Dedifferentiated amniotic fluid mesenchymal stem cell (primary cell): ENCODE measurements at regions not wholly inside any gene's neighbourhood (a gene's known extent, or its start where the extent isn't known, plus 50 kb on each side); places are given as distances from the start of the nearest gene placed in this dataset.
"Not testable (repeated sequence)": the region's sequence is repeated elsewhere in the genome, so short reads cannot be mapped to it uniquely, and the experiment has no call there.

ENCODE experiments used
- DNase-seq: peaks from one replicate; pipeline ENCODE4 v3.0.0-alpha.2; 2016; ENCODE audit errors: extremely low spot score

DNA sequence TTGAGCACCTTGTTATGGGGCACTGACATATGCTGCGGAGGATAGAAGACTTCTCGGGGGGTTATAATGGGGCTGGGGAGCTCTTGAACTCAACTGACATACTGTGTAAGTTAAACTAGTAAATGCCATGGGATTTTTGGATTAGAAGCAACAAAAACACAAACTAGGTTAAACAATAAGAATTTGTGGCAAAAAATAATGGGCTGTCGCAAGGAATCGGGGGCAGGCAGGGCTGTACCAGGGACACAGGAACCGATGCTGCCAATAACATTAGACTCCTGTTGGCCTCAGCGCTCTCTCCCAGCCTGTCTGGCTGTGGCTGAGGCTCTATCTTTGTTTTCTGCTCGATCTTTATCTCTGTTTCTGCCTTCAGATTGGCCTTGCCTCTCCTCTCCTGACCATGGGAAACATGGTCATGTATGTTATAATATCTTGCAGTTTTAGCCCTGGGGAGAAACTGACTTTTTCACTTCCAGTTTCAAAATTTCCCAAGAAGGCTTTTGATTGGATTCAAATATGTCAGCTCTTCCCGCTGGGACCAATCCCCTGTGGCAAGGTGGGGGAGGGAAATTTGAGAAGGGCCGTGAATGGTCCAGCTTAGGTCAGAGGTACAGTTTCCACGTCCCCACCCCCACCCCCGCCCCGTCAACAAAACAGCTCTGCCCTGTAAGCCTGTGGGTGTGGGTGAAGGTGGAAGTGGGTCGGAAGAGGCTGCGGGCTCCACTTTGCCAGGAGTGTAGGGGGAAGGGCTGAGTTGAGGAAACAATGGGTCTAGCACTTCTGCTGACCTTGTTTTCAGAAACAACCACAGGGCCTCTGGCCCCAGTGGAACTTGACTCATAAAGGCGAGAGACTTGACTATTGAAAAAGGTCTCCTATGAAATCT is 161.1 kb upstream of the TBL1XR1 start:
- no peak for DNase-seq

GRCh38 chr3:177358977-177359592 is 161.8 kb upstream of the TBL1XR1 start:
- no peak for DNase-seq

DNA sequence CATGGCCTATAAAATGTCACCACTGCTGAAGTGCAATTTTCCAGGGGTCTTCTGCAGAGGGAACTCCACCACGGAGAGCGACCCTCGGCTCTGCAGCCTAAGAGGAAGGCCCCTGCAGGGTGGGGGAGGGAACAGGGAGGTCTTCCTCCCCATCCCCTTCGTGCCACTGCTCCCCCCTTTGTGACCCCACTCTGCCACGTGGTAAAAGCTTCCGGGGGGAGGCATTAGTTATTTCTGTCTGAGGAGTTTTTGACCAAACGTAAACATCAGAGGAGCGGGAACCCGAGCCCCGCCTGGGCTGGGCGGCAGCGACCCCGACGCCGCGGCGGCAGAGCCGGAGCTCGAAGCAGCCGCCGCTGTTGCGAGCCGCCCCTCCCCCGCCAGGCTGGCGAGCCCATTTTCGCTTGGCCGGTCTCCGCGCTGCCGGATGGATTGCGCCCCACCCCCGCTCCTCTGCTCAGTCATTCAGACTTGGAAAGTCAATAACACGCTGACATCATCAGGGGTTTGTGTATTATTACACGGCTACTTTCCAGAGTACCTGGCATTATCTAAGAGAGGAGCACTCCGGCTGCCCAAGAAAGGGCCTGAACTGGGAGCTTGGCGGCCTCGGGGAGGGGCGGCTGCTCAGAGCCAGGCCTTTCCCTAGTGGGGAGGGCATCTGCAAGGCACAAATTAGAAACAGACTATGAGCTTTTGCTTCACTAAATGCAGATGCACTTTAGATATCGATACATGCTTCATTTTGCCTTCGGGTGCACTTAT is 162.5 kb upstream of the TBL1XR1 start:
- peak; percentile 97 for DNase-seq

- no peak for DNase-seq
Observed at GRCh38 chr3:177361081-177361938, 164.0 kb upstream of the TBL1XR1 start.

- DNase-seq, result no peak
Observed at GRCh38 chr3:177362626-177363025, 165.3 kb upstream of the TBL1XR1 start.

DNA sequence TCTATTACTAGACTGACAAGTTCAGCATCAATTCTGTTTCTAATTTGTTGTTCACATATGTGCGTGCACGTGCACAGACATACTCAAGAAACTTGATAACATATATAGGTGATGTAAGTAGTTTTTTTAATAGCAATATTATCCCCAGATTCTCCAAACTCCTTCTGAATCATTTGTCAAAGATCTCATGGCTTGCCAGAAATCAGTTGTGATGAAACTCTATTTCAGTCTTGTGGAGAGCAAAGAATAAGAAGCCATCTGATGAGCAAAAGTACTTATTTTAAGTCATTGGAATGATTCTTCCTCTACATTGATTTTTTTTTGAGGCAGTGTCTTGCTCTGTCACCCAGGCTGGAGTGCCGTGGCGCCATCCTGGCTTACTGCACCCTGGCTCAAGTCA is 167.0 kb upstream of the TBL1XR1 start:
- DNase-seq, result no peak

DNA sequence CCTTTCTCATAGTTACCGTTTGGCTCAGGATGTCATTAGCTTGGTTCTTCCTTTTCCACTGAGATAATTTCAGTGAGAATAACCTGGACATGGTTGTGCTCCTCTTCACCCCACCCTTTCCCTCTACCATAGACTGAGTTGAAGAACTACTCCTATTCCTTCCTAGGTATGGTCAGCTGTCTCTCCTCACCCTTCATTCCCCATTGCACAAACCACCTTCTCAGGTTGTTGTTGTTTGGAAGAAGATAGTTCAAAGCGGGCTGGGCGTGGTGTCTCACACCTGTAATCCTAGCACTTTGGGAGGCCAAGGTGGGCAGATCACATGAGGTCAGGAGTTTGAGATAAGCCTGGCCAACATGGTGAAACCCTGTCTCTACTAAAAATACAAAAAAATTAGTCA is 168.0 kb upstream of the TBL1XR1 start:
- DNase-seq, result not testable (repeated sequence)

- DNase-seq, result no peak
Observed at GRCh38 chr3:177367788-177368187, 170.5 kb upstream of the TBL1XR1 start.

DNA sequence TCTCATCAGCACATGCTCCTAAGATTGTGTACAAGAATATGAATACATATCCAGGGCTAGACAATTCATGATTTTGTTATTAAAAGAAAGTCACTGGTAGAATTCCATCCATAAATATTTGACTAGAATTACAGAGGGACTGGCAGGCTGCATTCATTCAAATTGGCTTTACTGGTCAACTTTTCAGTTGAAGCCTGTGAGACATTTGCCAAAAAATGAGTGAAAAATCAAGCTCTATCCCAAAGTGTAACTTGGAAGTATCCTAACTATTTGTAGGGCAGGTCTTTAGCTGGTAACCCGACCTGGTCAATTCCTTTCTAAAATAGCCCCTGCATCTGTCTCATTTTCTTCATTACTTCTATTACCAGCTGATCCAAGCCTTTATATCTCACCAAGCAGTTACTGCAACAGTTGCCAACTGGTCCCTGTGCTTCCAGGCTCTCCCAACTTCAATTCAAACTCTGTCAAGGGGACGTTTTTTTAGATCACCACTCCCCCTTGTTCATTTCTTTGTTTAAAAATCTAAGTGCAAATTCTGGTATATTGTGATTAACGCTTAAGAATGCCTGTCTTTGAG is 173.1 kb upstream of the TBL1XR1 start:
- DNase-seq, result no peak

DNA sequence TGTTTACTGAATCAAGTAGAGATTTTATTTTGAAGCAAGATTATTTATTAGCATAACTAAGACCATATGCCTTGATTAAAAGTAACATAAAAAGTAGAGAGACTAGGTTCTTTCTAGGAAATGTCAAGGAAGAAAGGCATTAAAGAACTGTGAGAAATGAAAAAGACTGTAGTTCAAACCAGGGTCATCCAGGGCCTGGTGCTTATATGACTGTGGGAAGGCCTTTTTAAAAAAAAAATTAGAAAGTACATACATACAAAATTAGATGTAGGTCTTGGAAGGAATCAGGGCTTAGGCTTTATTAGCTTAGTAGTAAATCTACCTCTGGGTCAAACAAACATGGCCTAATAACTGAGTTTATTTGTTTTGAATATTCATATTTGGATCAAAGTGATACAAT is 173.9 kb upstream of the TBL1XR1 start:
- DNase-seq, result no peak

GRCh38 chr3:177371888-177372287 is 174.6 kb upstream of the TBL1XR1 start:
- no peak for DNase-seq

GRCh38 chr3:177374323-177374722 is 177.0 kb upstream of the TBL1XR1 start:
- DNase-seq, result no peak

GRCh38 chr3:177375316-177375715 is 178.0 kb upstream of the TBL1XR1 start:
- no peak for DNase-seq

DNA sequence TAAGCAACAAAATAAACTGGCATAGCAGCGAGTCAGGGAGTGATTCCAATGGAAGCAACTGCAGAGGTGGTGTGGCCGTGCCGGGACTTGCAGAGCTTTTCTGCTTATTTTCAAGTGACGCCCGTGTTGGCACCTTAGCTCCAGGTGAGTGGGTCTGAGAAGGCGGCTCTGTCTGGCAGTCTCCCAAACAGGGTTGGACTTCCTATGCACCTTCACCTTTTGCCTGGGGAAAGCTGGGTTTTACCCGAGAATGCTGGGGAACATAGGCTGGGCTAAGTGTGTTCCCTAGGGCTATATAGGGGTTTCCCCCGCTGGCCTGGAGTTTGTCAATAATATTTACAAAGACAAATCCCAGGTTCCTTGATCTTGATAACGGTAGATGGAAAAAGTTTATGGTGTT is 179.9 kb upstream of the TBL1XR1 start:
- no peak for DNase-seq

DNA sequence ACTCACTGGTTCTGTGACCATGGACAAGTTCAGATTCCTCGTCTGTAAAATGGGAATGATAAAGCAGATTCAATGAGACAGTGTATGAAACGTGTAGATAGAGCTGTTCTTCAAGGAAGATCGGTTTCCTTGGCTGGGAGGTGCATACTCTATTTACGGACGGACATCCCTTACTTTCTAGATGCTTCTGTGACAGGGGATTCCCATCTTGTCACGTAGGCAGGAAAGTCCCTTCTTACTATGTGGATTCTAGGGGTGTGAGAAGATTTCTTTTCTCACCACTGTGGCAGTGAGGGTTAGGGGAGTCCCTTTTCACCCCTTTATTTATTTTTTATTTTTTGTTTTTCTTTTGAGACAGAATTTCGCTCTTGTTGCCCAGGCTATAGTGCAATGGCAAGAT is 180.9 kb upstream of the TBL1XR1 start:
- DNase-seq, result no peak

DNA sequence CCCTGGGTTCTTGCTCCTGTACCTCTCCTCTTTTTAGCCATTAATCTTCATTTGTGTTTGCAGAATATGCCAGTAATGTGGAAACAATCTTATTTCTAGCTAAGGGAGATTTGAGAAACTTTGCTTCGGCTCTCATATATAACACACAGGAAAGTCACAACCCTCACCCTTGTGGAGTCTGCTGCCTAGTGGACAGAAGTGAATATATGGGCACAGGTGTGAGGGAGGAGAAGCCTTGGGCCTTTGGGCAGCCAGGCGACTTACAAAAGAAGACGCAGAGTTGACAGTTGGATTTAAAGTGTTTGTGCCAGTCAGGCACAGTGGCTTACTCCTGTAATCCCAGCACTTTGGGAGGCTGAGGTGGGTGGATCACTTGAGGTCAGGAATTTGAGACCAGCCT is 181.8 kb upstream of the TBL1XR1 start:
- no peak for DNase-seq

DNA sequence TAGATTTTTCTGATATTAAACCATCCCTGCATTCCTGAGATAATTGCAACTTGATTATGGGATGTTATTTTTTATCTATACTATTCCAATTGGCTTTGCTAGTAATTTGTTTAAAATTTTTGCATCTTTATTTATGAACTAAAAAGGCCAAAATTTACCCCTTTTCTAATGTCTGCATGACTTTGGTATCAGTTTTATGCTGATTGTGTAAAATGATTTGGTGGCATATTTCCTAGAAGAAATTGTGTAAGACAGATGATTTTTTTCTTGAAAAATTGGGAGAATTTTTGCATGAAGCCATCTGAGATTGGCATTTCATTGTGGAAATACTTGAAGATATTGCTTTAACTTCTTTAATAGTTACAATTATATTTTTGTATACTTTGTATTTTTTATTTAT is 183.8 kb upstream of the TBL1XR1 start:
- no peak for DNase-seq

DNA sequence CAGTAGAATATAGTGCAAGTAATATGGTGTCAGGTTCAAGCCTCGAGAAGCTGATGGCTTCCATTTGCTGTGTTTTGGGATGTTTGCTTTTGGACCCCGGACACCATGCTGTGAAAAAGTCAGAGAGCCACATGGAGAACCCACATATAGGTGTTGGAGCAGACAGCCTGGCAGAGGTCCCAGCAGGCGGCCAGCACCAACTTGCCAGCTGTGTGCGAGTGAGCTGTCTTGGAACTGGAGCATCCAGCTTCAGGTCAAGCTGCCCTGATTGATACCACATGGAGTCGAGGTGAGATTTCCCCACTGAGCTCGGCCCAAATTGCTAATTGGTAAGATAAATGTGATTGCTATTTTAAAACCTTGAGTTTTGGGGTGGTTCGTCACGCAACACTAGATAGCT is 185.7 kb upstream of the TBL1XR1 start:
- no peak for DNase-seq

DNA sequence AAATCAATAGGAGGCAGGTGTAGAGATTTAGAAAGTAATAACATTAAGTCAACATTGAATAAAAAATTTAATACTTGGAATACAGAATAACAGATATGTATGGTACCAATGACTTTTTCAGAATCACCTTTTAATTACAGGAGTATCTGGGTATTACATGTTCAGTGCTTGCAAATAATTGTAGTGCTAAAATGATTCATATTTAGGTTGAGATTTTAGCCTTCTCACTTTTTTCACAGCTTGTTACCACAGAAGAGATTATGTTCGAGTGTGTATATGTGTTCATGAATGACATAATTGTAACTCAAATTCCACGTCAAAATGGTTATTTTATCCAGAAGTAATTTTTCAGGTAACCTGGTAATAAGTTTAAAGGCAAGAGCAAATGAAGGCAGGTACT is 187.9 kb upstream of the TBL1XR1 start:
- no peak for DNase-seq

GRCh38 chr3:177385831-177386301 is 188.6 kb upstream of the TBL1XR1 start:
- DNase-seq, result peak; percentile 47

DNA sequence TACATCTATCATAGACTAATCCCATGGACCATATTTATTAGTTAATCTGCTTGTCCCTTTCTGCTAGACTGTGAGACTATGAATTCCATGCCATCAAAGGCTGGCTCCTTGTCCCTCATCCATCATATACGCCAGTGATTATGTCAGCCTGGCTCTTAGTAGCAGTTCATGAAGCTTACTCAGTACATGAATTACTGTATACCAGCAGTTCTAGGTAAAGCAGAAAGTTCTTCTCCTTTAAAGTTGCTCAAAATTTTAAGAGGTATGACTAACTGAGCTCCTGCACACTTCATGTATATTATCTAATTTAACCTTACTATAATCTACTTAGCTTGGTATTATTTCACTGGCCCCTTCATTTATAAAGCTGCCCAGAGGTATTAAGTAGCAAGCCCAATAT is 190.9 kb upstream of the TBL1XR1 start:
- no peak for DNase-seq
